Keratinocyte (primary cell): ENCODE measurements at regions not wholly inside any gene's neighbourhood (a gene's known extent, or its start where the extent isn't known, plus 50 kb on each side); places are given as distances from the start of the nearest gene placed in this dataset.

Source experiments
- CTCF ChIP-seq, 3 experiments: IDR thresholded peaks in 1 of 3; conservative IDR thresholded peaks in 1 of 3; optimal IDR thresholded peaks in 1 of 3; 2 replicates in 2 of 3; 3 replicates in 1 of 3; pipeline versions ENCODE3 to v1.5.1; 2011; ENCODE audit warnings: low read length in 3 of 3, mild to moderate bottlenecking in 3 of 3, moderate library complexity in 2 of 3, control low read depth in 1 of 3, inconsistent platforms in 1 of 3; ENCODE audit not compliant: insufficient read depth in 2 of 3; ENCODE audit errors: extremely low read depth in 1 of 3
- EZH2 ChIP-seq: IDR thresholded peaks from one replicate; pipeline ENCODE4 v1.6.1; 2012; ENCODE audit warnings: inconsistent platforms, mild to moderate bottlenecking, low read length, moderate library complexity

DNA sequence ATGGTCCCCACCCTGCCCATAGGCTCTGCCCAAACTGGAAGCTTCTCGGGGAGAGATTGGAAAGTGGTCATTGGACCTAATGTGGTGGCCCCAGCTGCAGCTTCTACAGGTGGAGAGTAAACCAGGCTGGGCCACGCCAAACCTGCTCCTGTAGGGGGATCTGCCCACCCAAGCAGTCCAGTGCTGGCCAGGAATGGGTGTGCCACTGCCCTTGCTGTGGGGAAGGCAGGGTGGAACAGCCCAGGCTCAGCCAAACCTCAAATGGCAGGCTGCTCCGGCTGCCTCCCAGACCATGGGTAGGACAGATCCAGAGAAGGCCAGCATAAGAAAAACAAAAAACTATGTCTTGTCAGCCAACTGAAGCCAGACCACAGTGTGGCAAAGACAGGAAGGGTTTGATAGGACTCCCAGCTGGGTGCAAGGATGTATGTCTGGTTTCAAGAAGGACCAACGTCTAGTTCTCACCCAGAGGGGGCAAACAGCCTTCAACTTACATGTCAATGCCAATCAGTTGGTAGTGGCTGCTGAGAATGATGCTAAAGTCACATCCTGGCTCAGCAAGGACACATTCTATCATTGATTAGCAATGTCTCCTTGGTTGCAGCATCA lies 267.3 kb downstream of the UACA start:
- no peak for TF ChIP-seq CTCF (optimal IDR thresholded peaks at IDR 0.05 in 1 of 3, IDR thresholded peaks at IDR 0.05 in 1 of 3, conservative IDR thresholded peaks at IDR 0.05 in 1 of 3; ENCODE audit: extremely low read depth in 1 of 3, insufficient read depth in 2 of 3, low read length in 3 of 3)
- TF ChIP-seq EZH2 = no peak
